MM.1S (cell line): ENCODE measurements at regions not wholly inside any gene's neighbourhood (a gene's known extent, or its start where the extent isn't known, plus 50 kb on each side); places are given as distances from the start of the nearest gene placed in this dataset.
"Not testable (repeated sequence)": the region's sequence is repeated elsewhere in the genome, so short reads cannot be mapped to it uniquely, and the experiment has no call there.

Source experiments
- DNase-seq: peaks from one replicate; pipeline ENCODE4 v3.0.0-alpha.2; 2015
- H2AFZ ChIP-seq: fragments of 300-600 bp; sonication (generic); 2 replicates; pipeline ENCODE4 v1.6.0; 2016; ENCODE audit warnings: antibody characterized with exemption, low read length
- H3F3A ChIP-seq: fragments of 300-600 bp; sonication (generic); 2 replicates; pipeline ENCODE4 v1.6.1; 2016; ENCODE audit warnings: mild to moderate bottlenecking, antibody characterized with exemption, low read length, moderate library complexity, mixed read lengths; ENCODE audit not compliant: insufficient read depth
- H3K27ac ChIP-seq: fragments of 300-600 bp; sonication (generic); 2 replicates; pipeline ENCODE4 v1.5.1; 2016; ENCODE audit warnings: mild to moderate bottlenecking, low read length
- H3K27me3 ChIP-seq: fragments of 300-600 bp; sonication (generic); replicated peaks from 2 replicates; pipeline ENCODE4 v1.6.0; 2016; ENCODE audit warnings: low read length; ENCODE audit not compliant: insufficient read depth
- H3K36me3 ChIP-seq: fragments of 300-600 bp; sonication (generic); replicated peaks from 2 replicates; pipeline ENCODE4 v1.6.1; 2016; ENCODE audit warnings: mild to moderate bottlenecking, low read length, mixed read lengths; ENCODE audit not compliant: insufficient read depth
- H3K4me1 ChIP-seq: fragments of 300-600 bp; sonication (generic); 2 replicates; pipeline ENCODE4 v1.6.1; 2016; ENCODE audit warnings: low read length, mixed read lengths
- H3K4me2 ChIP-seq: fragments of 300-600 bp; sonication (generic); 2 replicates; pipeline ENCODE4 v1.6.0; 2016; ENCODE audit warnings: low read depth, low read length
- H3K4me3 ChIP-seq: fragments of 300-600 bp; sonication (generic); 2 replicates; pipeline ENCODE4 v1.5.1; 2016; ENCODE audit warnings: low read length, mixed read lengths
- H3K79me2 ChIP-seq: fragments of 300-600 bp; sonication (generic); 2 replicates; pipeline ENCODE4 v1.6.1; 2016; ENCODE audit warnings: mixed run types, low read length, mixed read lengths
- H3K9ac ChIP-seq: fragments of 300-600 bp; sonication (generic); 2 replicates; pipeline ENCODE4 v1.6.1; 2016; ENCODE audit warnings: low read length, mixed read lengths
- H3K9me2 ChIP-seq: fragments of 300-600 bp; sonication (generic); replicated peaks from 2 replicates; pipeline ENCODE4 v1.6.1; 2016; ENCODE audit warnings: mild to moderate bottlenecking, low read length, mixed read lengths; ENCODE audit not compliant: insufficient read depth
- H3K9me3 ChIP-seq: fragments of 300-600 bp; sonication (generic); replicated peaks from 2 replicates; pipeline ENCODE4 v1.6.1; 2016; ENCODE audit warnings: mild to moderate bottlenecking, low read length, mixed read lengths; ENCODE audit not compliant: insufficient read depth
- H4K20me1 ChIP-seq: fragments of 300-600 bp; sonication (generic); 2 replicates; pipeline ENCODE4 v1.6.1; 2016; ENCODE audit warnings: mild to moderate bottlenecking, low read length, moderate library complexity, mixed read lengths; ENCODE audit not compliant: insufficient read depth
- CTCF ChIP-seq: fragments of 300-600 bp; sonication (generic); IDR thresholded peaks from 2 replicates; pipeline ENCODE4 v1.5.1; 2016; ENCODE audit warnings: antibody characterized with exemption, low read length, mixed read lengths
- EZH2 ChIP-seq: fragments of 300-600 bp; sonication (generic); optimal IDR thresholded peaks from 2 replicates; pipeline ENCODE3; 2017; ENCODE audit warnings: low read depth, mild to moderate bottlenecking, antibody characterized with exemption, low read length, mixed read lengths
- EZH2phosphoT487 ChIP-seq: fragments of 300-600 bp; sonication (generic); IDR thresholded peaks from 2 replicates; pipeline ENCODE4 v1.6.1; 2018; ENCODE audit warnings: antibody characterized with exemption, low read length

DNA sequence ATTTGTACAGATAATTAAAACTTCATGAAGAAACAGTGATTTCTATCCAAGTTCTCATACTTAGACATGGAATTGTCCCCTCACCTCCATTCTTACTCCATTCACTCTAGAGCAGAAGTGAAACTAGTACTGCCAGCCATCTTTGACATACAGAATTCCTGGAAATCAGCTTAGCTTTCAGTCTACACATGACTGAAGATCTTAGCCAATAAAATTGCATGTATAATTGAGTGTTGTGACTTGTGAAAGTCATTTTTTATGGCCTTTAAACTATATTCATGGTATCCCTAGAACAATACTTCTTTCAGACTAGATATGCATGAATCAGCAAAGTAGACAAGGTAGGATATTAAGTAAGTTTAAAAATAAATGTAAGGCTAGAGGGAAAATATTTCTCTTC lies 705.2 kb upstream of the ZNF608 start:
- DNase-seq = no peak
- no peaks in the 10 kb centered on the region for H3K79me2 ChIP-seq

GRCh38 chr5:125452991-125453390 lies 706.6 kb upstream of the ZNF608 start:
- Histone ChIP-seq H2AFZ (no peak overlapping the region), H3K4me1 (no peaks in the 10 kb centered on the region), H3K79me2 (no peaks in the 10 kb centered on the region), H3K4me2 (no peak overlapping the region), H3K27me3 (no peaks in the 10 kb centered on the region), H3K9me2 (no peaks in the 10 kb centered on the region), H3F3A (no peaks in the 10 kb centered on the region), H3K9ac (no peak overlapping the region), H3K36me3 (no peaks in the 10 kb centered on the region), H3K4me3 (no peak overlapping the region), H3K9me3 (no peaks in the 10 kb centered on the region), H4K20me1 (no peaks in the 10 kb centered on the region), H3K27ac (no peak overlapping the region)
- no peak for DNase-seq
- TF ChIP-seq EZH2 = no peak
- no peak for TF ChIP-seq CTCF
- TF ChIP-seq EZH2phosphoT487 = no peak

More for the DNA sequence above, 705.2 kb upstream of the ZNF608 start:
- Histone ChIP-seq H3K9me3 (no peaks in the 10 kb centered on the region), H3K9ac (no peak overlapping the region), H3K9me2 (no peaks in the 10 kb centered on the region), H4K20me1 (no peaks in the 10 kb centered on the region), H3F3A (no peaks in the 10 kb centered on the region), H3K4me2 (no peak overlapping the region), H2AFZ (no peak overlapping the region), H3K4me1 (no peaks in the 10 kb centered on the region), H3K4me3 (no peak overlapping the region), H3K36me3 (no peaks in the 10 kb centered on the region), H3K27ac (no peak overlapping the region), H3K27me3 (no peaks in the 10 kb centered on the region)
- TF ChIP-seq EZH2 (no peak), EZH2phosphoT487 (no peak), CTCF (no peak)

- Histone ChIP-seq H3K9ac (no peak overlapping the region), H3K27me3 (no peaks in the 10 kb centered on the region), H2AFZ (no peak overlapping the region), H3K4me1 (no peaks in the 10 kb centered on the region), H3K4me2 (no peak overlapping the region), H3K4me3 (no peak overlapping the region), H3K79me2 (no peaks in the 10 kb centered on the region), H4K20me1 (no peaks in the 10 kb centered on the region), H3K27ac (no peak overlapping the region), H3K9me2 (no peaks in the 10 kb centered on the region), H3F3A (no peaks in the 10 kb centered on the region), H3K36me3 (no peaks in the 10 kb centered on the region), H3K9me3 (no peaks in the 10 kb centered on the region)
- TF ChIP-seq EZH2phosphoT487 (no peak), EZH2 (no peak), CTCF (no peak)
- DNase-seq = no peak
Measured at GRCh38 chr5:125455041-125455440, 708.6 kb upstream of the ZNF608 start.

DNA sequence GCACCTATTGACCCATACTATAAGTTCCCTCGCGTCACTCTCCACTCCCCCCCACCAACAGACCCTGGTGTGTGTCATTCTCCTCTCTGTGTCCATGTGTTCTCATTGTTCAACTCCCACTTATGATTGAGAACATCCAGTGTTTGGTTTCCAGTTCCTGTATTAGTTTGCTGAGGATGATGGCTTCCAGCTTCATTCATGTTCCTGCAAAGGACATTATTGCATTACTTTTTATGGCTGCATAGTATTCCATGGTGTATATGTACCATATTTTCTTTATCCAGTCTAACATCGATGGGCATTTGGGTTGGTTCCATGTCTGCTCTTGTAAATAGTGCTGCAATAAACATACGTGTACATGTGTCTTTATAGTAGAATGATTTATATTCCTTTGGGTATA lies 709.6 kb upstream of the ZNF608 start:
- not testable (repeated sequence) for H3K9me2 ChIP-seq, H3F3A ChIP-seq, H3K36me3 ChIP-seq, H3K4me3 ChIP-seq, DNase-seq, H3K4me2 ChIP-seq, H2AFZ ChIP-seq, H4K20me1 ChIP-seq, H3K27ac ChIP-seq, H3K9ac ChIP-seq, H3K4me1 ChIP-seq, H3K79me2 ChIP-seq, H3K27me3 ChIP-seq, H3K9me3 ChIP-seq
